ENCODE measurements at regions not wholly inside any gene's neighbourhood (a gene's known extent, or its start where the extent isn't known, plus 50 kb on each side); places are given as distances from the start of the nearest gene placed in this dataset.
"Not testable (repeated sequence)": the region's sequence is repeated elsewhere in the genome, so short reads cannot be mapped to it uniquely, and the experiment has no call there.

- no peak overlapping the region for H3K4me3 Mint-ChIP-seq
- no peaks in the 10 kb centered on the region for H3K4me1 Mint-ChIP-seq
- no peaks in the 10 kb centered on the region for H3K36me3 Mint-ChIP-seq
- DNase-seq (ENCODE audit: low spot score in 2 of 2) = no peak
- no peaks in the 10 kb centered on the region for H3K27me3 Mint-ChIP-seq
- H3K9me3 Mint-ChIP-seq = peaks cover 4% of the 10 kb centered on the region
- no peak for ATAC-seq (ENCODE audit: low read depth)
- H3K27ac Mint-ChIP-seq = no peak overlapping the region
Observed at GRCh38 chr21:28148400-28149064, 844.1 kb downstream of the LTN1 start.

- Mint-ChIP-seq H3K27me3 (no peaks in the 10 kb centered on the region), H3K4me3 (no peak overlapping the region), H3K27ac (no peak overlapping the region), H3K4me1 (no peaks in the 10 kb centered on the region), H3K9me3 (peaks cover 3% of the 10 kb centered on the region), H3K36me3 (no peaks in the 10 kb centered on the region)
- ATAC-seq (ENCODE audit: low read depth) = no peak
- DNase-seq (ENCODE audit: low spot score in 2 of 2) = no peak
Observed at GRCh38 chr21:28144653-28145052, 848.0 kb downstream of the LTN1 start.

- H3K4me1 Mint-ChIP-seq = no peaks in the 10 kb centered on the region
- DNase-seq (ENCODE audit: low spot score in 2 of 2) = no peak
- no peak for ATAC-seq (ENCODE audit: low read depth)
- no peak overlapping the region for H3K27ac Mint-ChIP-seq
- H3K4me3 Mint-ChIP-seq = no peak overlapping the region
- H3K27me3 Mint-ChIP-seq = no peaks in the 10 kb centered on the region
- H3K36me3 Mint-ChIP-seq = no peaks in the 10 kb centered on the region
- H3K9me3 Mint-ChIP-seq = peaks cover 1% of the 10 kb centered on the region
Observed at GRCh38 chr21:28144089-28144488, 848.6 kb downstream of the LTN1 start.

- no peak overlapping the region for H3K4me3 Mint-ChIP-seq
- no peak overlapping the region for H3K27ac Mint-ChIP-seq
- H3K9me3 Mint-ChIP-seq = peaks cover 5% of the 10 kb centered on the region
- ATAC-seq (ENCODE audit: low read depth) (no peak), DNase-seq (ENCODE audit: low spot score in 2 of 2) (no peak)
- no peaks in the 10 kb centered on the region for H3K4me1 Mint-ChIP-seq
- no peaks in the 10 kb centered on the region for H3K27me3 Mint-ChIP-seq
- H3K36me3 Mint-ChIP-seq = no peaks in the 10 kb centered on the region
Observed at GRCh38 chr21:28142697-28143096, 850.0 kb downstream of the LTN1 start.

- no peak overlapping the region for H3K27ac Mint-ChIP-seq
- no peak overlapping the region for H3K4me3 Mint-ChIP-seq
- H3K27me3 Mint-ChIP-seq = no peaks in the 10 kb centered on the region
- H3K4me1 Mint-ChIP-seq = no peaks in the 10 kb centered on the region
- H3K36me3 Mint-ChIP-seq = no peaks in the 10 kb centered on the region
- peaks cover 5% of the 10 kb centered on the region for H3K9me3 Mint-ChIP-seq
- no peak for DNase-seq (ENCODE audit: low spot score in 2 of 2)
- ATAC-seq (ENCODE audit: low read depth) = no peak
Observed at GRCh38 chr21:28138272-28138671, 854.4 kb downstream of the LTN1 start.

- H3K4me1 Mint-ChIP-seq = no peaks in the 10 kb centered on the region
- H3K36me3 Mint-ChIP-seq = no peaks in the 10 kb centered on the region
- DNase-seq (ENCODE audit: low spot score in 2 of 2) (no peak), ATAC-seq (ENCODE audit: low read depth) (no peak)
- H3K27ac Mint-ChIP-seq = no peak overlapping the region
- no peak overlapping the region for H3K4me3 Mint-ChIP-seq
- no peaks in the 10 kb centered on the region for H3K27me3 Mint-ChIP-seq
- peaks cover 5% of the 10 kb centered on the region for H3K9me3 Mint-ChIP-seq
Observed at GRCh38 chr21:28136656-28137255, 855.9 kb downstream of the LTN1 start.

- Mint-ChIP-seq H3K36me3 (no peaks in the 10 kb centered on the region), H3K4me3 (no peak overlapping the region), H3K9me3 (peaks cover 5% of the 10 kb centered on the region), H3K27me3 (no peaks in the 10 kb centered on the region), H3K4me1 (no peaks in the 10 kb centered on the region), H3K27ac (no peak overlapping the region)
- ATAC-seq (ENCODE audit: low read depth) (no peak), DNase-seq (ENCODE audit: low spot score in 2 of 2) (no peak)
Observed at GRCh38 chr21:28135646-28136045, 857.0 kb downstream of the LTN1 start.

GRCh38 chr21:28133116-28133515 is 859.6 kb downstream of the LTN1 start:
- Mint-ChIP-seq H3K27me3 (no peaks in the 10 kb centered on the region), H3K9me3 (peaks cover 1% of the 10 kb centered on the region), H3K36me3 (no peaks in the 10 kb centered on the region), H3K27ac (no peak overlapping the region), H3K4me1 (no peaks in the 10 kb centered on the region), H3K4me3 (no peak overlapping the region)
- ATAC-seq (ENCODE audit: low read depth) (no peak), DNase-seq (ENCODE audit: low spot score in 2 of 2) (no peak)

GRCh38 chr21:28132713-28133112 is 860.0 kb downstream of the LTN1 start:
- Mint-ChIP-seq H3K4me1 (no peaks in the 10 kb centered on the region), H3K9me3 (peaks cover 1% of the 10 kb centered on the region), H3K36me3 (no peaks in the 10 kb centered on the region), H3K27me3 (no peaks in the 10 kb centered on the region), H3K4me3 (no peak overlapping the region), H3K27ac (no peak overlapping the region)
- ATAC-seq (ENCODE audit: low read depth) (no peak), DNase-seq (ENCODE audit: low spot score in 2 of 2) (no peak)

- no peaks in the 10 kb centered on the region for H3K27me3 Mint-ChIP-seq
- H3K4me3 Mint-ChIP-seq = no peak overlapping the region
- no peak for ATAC-seq (ENCODE audit: low read depth)
- peaks cover 1% of the 10 kb centered on the region for H3K9me3 Mint-ChIP-seq
- H3K27ac Mint-ChIP-seq = no peak overlapping the region
- DNase-seq (ENCODE audit: low spot score in 2 of 2) = no peak
- no peaks in the 10 kb centered on the region for H3K36me3 Mint-ChIP-seq
- H3K4me1 Mint-ChIP-seq = no peaks in the 10 kb centered on the region
Observed at GRCh38 chr21:28127175-28127785, 865.4 kb downstream of the LTN1 start.

- Mint-ChIP-seq H3K36me3 (no peaks in the 10 kb centered on the region), H3K27ac (no peak overlapping the region), H3K27me3 (no peaks in the 10 kb centered on the region), H3K4me3 (no peak overlapping the region), H3K4me1 (no peaks in the 10 kb centered on the region), H3K9me3 (no peaks in the 10 kb centered on the region)
- ATAC-seq (ENCODE audit: low read depth) = no peak
- DNase-seq (ENCODE audit: low spot score in 2 of 2) = no peak
Observed at GRCh38 chr21:28126521-28127174, 866.0 kb downstream of the LTN1 start.

- H3K4me3 Mint-ChIP-seq = no peak overlapping the region
- no peaks in the 10 kb centered on the region for H3K27me3 Mint-ChIP-seq
- no peaks in the 10 kb centered on the region for H3K4me1 Mint-ChIP-seq
- ATAC-seq (ENCODE audit: low read depth) = no peak
- no peaks in the 10 kb centered on the region for H3K9me3 Mint-ChIP-seq
- no peaks in the 10 kb centered on the region for H3K36me3 Mint-ChIP-seq
- no peak overlapping the region for H3K27ac Mint-ChIP-seq
- DNase-seq (ENCODE audit: low spot score in 2 of 2) = no peak
Observed at GRCh38 chr21:28124541-28124940, 868.1 kb downstream of the LTN1 start.

- H3K9me3 Mint-ChIP-seq = peaks cover 7% of the 10 kb centered on the region
Observed at GRCh38 chr21:28118570-28118969, 874.1 kb downstream of the LTN1 start.

GRCh38 chr21:28114986-28115385 is 877.7 kb downstream of the LTN1 start:
- ATAC-seq (ENCODE audit: low read depth); H3K4me3 Mint-ChIP-seq; H3K27me3 Mint-ChIP-seq: not testable (repeated sequence)

More at GRCh38 chr21:28118570-28118969, 874.1 kb downstream of the LTN1 start:
- H3K36me3 Mint-ChIP-seq = no peaks in the 10 kb centered on the region
- H3K4me3 Mint-ChIP-seq = no peak overlapping the region
- DNase-seq (ENCODE audit: low spot score in 2 of 2) = no peak
- ATAC-seq (ENCODE audit: low read depth) = no peak
- no peaks in the 10 kb centered on the region for H3K4me1 Mint-ChIP-seq
- H3K27me3 Mint-ChIP-seq = no peaks in the 10 kb centered on the region
- no peak overlapping the region for H3K27ac Mint-ChIP-seq

More at GRCh38 chr21:28114986-28115385, 877.7 kb downstream of the LTN1 start:
- not testable (repeated sequence) for H3K4me1 Mint-ChIP-seq; DNase-seq (ENCODE audit: low spot score in 2 of 2); H3K36me3 Mint-ChIP-seq; H3K9me3 Mint-ChIP-seq; H3K27ac Mint-ChIP-seq
